Esophagus (tissue), 2 donors: ENCODE measurements at regions not wholly inside any gene's neighbourhood (a gene's known extent, or its start where the extent isn't known, plus 50 kb on each side); places are given as distances from the start of the nearest gene placed in this dataset.

Source experiments
- H3K27ac ChIP-seq, 2 donors: one replicate each; pipeline ENCODE4 v1.5.1; 2013; ENCODE audit warnings: low read depth in 2 of 2, mild to moderate bottlenecking in 2 of 2, inconsistent platforms in 1 of 2, low read length in 1 of 2, moderate library complexity in 1 of 2
- H3K27me3 ChIP-seq, 2 donors: one replicate each; pipeline ENCODE4 v1.6.1; 2013; ENCODE audit warnings: low read length in 2 of 2, control low read depth in 1 of 2, mild to moderate bottlenecking in 1 of 2; ENCODE audit not compliant: insufficient read depth in 2 of 2, control insufficient read depth in 1 of 2
- H3K36me3 ChIP-seq, 2 donors: one replicate each; pipeline ENCODE4 v1.6.1; 2013; ENCODE audit warnings: low read length in 1 of 2; ENCODE audit not compliant: control insufficient read depth in 2 of 2, insufficient read depth in 2 of 2
- H3K4me1 ChIP-seq, 2 donors: one replicate each; pipeline ENCODE4 v1.6.1; 2013; ENCODE audit warnings: low read length in 1 of 2; ENCODE audit not compliant: control insufficient read depth in 2 of 2, insufficient read depth in 2 of 2
- H3K4me3 ChIP-seq, 2 donors: one replicate each; pipeline ENCODE4 v1.5.1; 2013; ENCODE audit warnings: low read length in 2 of 2, mild to moderate bottlenecking in 2 of 2, low read depth in 1 of 2, moderate library complexity in 1 of 2
- H3K9me3 ChIP-seq, 2 donors: one replicate each; pipeline ENCODE4 v1.6.1; 2013; ENCODE audit warnings: mild to moderate bottlenecking in 2 of 2, low read depth in 1 of 2, low read length in 1 of 2, moderate library complexity in 1 of 2; ENCODE audit not compliant: control insufficient read depth in 2 of 2, insufficient read depth in 1 of 2
- WGBS, 2 donors: extraction: QIAGEN DNeasy Blood & Tissue Kit; methylation state at CpG; one replicate each; pipeline ENCODE4 v1.1.7; 2013; 5-methylcytosine and 5-hydroxymethylcytosine counted together
- donor health status: healthy with polysubstance abuse.
- donor health status: Bipolar disorder and iron deficiency.

DNA sequence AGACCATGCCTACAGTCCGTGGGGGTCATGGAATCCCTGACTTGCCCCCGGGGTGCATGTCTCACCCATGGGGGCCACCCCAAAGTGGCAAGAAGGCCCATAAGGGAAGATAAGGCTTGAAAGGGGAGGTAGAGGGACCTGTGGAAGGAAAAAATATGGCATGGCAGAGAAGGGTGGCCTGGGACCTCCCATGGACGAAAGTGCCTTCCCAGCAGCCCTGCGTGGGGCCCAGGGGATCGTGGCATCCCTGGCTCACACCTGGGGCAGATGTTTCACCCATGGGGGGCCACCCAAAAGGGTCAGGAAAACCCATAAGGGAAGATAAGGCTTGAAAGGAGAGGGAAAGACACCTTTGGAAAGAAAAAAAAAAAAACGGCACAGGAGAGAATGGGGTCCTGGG lies 264.6 kb downstream of the ALG10 start:
- Histone ChIP-seq H3K36me3 (no peaks in the 10 kb centered on the region), H3K9me3 (peaks cover 15 to 35% of the 10 kb centered on the region in 2 donors)

DNA sequence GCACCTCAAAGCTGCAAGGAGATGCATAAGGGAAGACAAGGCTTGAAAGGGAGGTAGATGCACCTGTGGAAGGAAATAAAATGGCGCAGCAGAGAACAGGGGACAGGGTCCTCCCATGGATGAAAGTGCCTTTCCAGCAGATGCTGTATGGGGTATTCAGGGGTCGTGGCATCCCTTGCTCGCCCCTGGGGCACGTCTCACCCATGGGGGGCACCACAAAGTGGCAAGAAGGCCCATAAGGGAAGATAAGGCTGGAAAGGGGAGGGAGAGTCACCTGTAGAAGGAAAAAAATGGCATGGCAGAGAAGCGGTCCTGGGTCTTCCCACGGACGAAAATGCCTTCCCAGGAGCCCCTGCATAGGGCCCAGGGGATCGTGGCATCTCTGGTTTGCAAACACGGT lies 265.1 kb downstream of the ALG10 start:
- H3K4me3 ChIP-seq = no peak overlapping the region
- H3K9me3 ChIP-seq = peaks cover 19 to 37% of the 10 kb centered on the region in 2 donors
- no peaks in the 10 kb centered on the region for H3K36me3 ChIP-seq
- H3K27me3 ChIP-seq = no peaks in the 10 kb centered on the region
- no peaks in the 10 kb centered on the region for H3K4me1 ChIP-seq
- 51 to 55% methylated on average over 9 of the region's 9 CpGs for WGBS, 2 donors
- H3K27ac ChIP-seq = no peak overlapping the region

More for the DNA sequence above, 264.6 kb downstream of the ALG10 start:
- H3K27ac ChIP-seq = no peak overlapping the region
- H3K27me3 ChIP-seq = no peaks in the 10 kb centered on the region
- 75 to 80% methylated on average over 6 of the region's 6 CpGs for WGBS, 2 donors
- no peaks in the 10 kb centered on the region for H3K4me1 ChIP-seq
- no peak overlapping the region for H3K4me3 ChIP-seq

DNA sequence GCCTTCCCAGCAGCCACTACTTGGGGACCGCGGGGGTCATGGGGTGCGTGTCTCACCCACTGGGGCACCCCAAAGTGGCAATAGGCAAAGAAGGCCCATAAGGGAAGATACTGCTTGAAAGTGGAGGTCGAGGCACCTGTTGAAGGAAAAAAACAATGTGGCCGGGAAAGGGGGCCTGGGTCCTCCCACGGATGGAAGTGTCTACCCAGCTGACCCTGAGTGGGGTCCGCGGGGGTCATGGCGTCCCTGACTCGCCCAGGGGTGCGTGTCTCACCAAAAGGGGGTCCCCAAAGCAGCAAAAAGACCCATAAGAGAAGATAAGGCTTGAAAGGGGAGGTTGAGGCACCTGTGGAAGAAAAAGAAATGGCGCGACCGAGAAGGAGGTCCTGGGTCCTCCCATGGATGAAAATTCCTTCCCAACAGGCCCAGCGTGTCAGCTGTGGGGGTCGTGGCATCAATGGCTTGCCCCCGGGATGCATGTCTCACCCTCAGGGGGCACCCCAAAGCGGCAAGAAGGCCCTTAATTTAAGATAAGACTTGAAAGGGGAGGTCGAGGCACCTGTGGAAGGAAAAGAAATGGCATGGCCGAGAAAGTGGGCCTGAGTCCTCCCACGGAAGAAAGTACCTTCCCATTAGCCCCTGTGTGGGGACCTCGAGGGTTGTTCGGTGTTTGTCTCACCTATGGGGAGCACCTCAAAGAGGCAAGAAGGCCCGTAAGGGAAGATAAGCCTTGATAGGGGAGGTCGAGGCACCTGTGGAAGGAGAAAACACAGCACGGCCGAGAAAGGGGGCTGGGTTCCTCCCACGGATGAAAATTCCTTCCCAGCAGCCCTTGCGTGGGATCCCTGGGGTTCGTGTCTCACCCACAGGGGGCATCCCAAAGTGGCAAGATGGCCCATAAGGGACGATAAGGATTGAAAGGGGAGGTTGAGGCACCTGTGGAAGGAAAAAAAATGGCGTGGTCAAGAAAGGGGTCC lies 266.0 kb downstream of the ALG10 start:
- H3K4me3 ChIP-seq = no peak overlapping the region
- H3K27me3 ChIP-seq = no peaks in the 10 kb centered on the region
- H3K9me3 ChIP-seq = peaks cover 19 to 40% of the 10 kb centered on the region in 2 donors
- 73 to 78% methylated on average over 32 of the region's 32 CpGs for WGBS, 2 donors
- H3K27ac ChIP-seq = no peak overlapping the region
- no peaks in the 10 kb centered on the region for H3K36me3 ChIP-seq
- H3K4me1 ChIP-seq = no peaks in the 10 kb centered on the region

DNA sequence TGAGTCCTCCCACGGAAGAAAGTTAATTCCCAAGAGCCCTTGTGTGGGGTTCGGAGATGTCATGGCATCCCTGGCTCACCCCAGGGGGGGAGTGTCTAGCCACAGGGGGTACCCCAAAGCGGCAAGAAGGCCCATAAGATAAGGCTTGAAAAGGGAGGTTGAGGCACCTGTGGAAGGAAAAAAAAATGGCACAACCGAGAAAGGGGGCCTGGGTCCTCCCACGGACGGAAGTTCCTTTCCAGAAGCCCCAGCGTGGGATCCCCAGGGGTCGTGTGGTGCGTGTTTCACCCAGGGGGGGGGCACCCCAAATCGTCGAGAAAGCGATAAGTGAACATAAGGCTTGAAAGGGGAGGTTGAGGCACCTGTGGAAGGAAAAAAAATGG lies 266.7 kb downstream of the ALG10 start:
- 76 to 79% methylated on average over 12 of the region's 12 CpGs for WGBS, 2 donors
- H3K36me3 ChIP-seq = no peaks in the 10 kb centered on the region
- H3K4me3 ChIP-seq = no peak overlapping the region
- peaks cover 20 to 46% of the 10 kb centered on the region in 2 donors for H3K9me3 ChIP-seq
- no peak overlapping the region for H3K27ac ChIP-seq
- H3K4me1 ChIP-seq = no peaks in the 10 kb centered on the region
- H3K27me3 ChIP-seq = no peaks in the 10 kb centered on the region

DNA sequence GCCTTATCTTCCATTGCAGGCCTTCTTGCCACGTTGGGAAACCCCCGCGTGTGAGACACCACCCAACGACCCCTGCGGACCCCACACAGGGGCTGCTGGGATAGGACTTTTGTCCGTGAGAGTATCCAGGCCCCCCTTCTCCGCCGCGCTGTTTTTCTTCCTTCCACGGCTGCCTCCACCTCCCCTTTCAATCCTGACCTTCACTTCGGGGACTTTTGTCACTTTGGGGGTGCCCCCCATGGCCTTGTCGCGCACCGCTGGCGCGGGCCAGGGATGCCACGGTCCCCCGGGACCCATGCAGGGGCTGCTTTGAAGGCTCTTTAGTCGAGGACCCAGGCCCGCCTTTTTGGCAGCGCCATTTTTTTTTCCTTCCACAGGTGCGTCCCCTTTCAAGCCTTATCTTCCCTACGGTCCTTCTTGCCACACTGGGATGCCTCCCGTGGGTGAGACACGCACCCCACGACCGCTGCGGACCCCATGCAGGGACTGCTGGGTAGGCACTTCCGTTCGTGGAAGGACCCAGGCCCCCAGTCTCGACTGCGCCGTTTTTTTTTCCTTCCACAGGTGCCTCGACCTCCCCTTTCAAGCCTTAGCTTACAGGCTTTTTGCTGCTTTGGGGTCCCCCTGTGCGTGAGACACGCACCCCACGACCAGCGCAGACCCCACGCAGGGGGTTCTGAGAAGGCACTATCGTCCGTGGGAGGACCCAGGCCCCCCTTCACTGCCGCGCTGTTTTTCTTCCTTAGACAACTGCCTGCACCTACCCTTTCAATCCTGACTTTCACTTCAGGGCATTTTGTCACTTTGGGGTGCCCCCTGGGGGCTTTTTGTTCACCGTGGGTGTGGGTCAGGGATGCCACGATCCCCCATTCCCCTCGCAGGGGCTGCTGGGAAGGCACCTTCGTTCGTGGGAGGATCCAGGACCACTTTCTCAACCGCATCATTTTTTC lies 267.4 kb downstream of the ALG10 start:
- Histone ChIP-seq H3K9me3 (peaks cover 25 to 52% of the 10 kb centered on the region in 2 donors), H3K4me1 (no peaks in the 10 kb centered on the region), H3K36me3 (no peaks in the 10 kb centered on the region), H3K4me3 (no peak overlapping the region), H3K27me3 (no peaks in the 10 kb centered on the region), H3K27ac (no peak overlapping the region)
- WGBS, 2 donors = 73 to 74% methylated on average over 49 of the region's 49 CpGs

DNA sequence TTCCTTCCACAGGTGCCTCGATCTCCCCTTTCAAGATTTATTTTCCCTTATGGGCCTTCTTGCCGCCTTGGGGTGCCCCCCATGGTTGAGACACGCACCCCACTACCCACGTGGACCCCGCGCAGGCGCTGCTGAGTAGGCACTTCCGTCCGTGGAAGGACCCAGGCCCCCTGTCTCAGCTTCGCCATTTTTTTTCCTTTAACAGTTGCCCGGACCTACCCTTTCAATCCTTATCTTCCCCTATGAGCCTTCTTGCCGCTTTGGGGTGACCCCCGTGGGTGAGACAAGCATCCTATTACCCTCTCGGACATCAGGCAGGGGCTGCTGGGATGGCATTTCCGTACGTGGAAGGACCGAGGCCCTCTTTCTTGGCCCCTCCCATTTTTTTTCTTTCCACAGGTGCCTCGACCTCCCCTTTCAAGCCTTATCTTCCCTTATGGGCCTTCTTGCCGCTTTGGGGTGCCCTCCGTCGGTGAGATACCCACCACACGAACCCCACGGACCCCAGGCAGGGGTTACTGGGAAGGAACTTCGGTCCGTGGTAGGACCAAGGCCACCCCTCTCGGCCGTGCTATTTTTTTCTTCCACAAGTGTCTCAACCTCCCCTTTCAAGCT lies 268.2 kb downstream of the ALG10 start:
- WGBS, 2 donors = 63 to 71% methylated on average over 27 of the region's 27 CpGs

DNA sequence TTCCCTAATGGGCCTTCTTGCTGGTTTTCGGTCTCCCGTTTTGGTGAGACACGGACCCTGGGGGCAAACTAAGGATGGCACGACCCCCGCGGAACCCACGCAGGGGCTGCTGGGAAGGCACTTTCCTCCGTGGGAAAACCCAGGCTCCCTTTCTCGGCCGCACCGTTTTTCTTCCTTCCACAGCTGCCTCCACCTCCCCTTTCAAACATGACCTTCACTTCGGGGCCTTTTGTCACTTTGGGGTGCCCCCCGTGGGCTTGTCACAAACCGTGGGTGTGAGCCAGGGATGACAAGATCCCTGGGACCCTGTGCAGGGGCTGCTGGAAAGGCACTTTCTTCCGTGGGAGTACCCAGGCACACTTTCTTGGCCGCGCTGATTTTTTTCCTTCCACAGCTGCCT lies 268.7 kb downstream of the ALG10 start:
- Histone ChIP-seq H3K36me3 (no peaks in the 10 kb centered on the region), H3K27ac (no peak overlapping the region), H3K4me1 (no peaks in the 10 kb centered on the region), H3K9me3 (peaks cover 29 to 57% of the 10 kb centered on the region in 2 donors), H3K4me3 (no peak overlapping the region), H3K27me3 (no peaks in the 10 kb centered on the region)
- WGBS, 2 donors = 84 to 85% methylated on average over 17 of the region's 17 CpGs

More for the DNA sequence above, 268.2 kb downstream of the ALG10 start:
- no peaks in the 10 kb centered on the region for H3K4me1 ChIP-seq
- H3K27me3 ChIP-seq = no peaks in the 10 kb centered on the region
- peaks cover 25 to 57% of the 10 kb centered on the region in 2 donors for H3K9me3 ChIP-seq
- no peaks in the 10 kb centered on the region for H3K36me3 ChIP-seq
- no peak overlapping the region for H3K4me3 ChIP-seq
- H3K27ac ChIP-seq = no peak overlapping the region

DNA sequence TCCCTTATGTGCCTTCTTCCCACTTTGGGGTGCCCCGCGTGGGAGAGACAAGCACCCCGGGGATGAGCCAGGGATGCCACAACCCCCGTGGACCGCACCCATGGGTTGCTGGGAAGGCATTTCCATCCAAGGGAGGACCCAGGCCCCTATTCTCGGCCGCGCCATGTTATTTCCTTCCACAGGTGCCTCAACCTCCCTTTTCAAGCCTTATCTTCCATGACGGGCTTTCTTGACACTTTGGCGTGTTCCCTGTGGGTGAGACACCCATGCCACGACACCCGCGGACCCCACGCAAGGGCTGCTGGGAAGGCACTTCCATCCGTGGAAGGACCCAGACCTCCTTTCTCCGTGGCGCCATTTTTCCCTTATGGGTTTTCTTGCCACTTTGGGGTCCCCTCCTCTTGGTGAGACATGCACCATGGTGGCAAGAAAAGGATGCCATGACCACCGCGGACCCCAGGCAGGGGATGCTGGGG lies 269.2 kb downstream of the ALG10 start:
- no peak overlapping the region for H3K27ac ChIP-seq
- H3K9me3 ChIP-seq = peaks cover 32 to 53% of the 10 kb centered on the region in 2 donors
- H3K36me3 ChIP-seq = no peaks in the 10 kb centered on the region
- WGBS, 2 donors = 83 to 84% methylated on average over 19 of the region's 19 CpGs
- no peaks in the 10 kb centered on the region for H3K27me3 ChIP-seq
- no peaks in the 10 kb centered on the region for H3K4me1 ChIP-seq
- H3K4me3 ChIP-seq = no peak overlapping the region
